Gastroesophageal sphincter (tissue), 3 donors: ENCODE measurements at regions not wholly inside any gene's neighbourhood (a gene's known extent, or its start where the extent isn't known, plus 50 kb on each side); places are given as distances from the start of the nearest gene placed in this dataset.

Source experiments
- EP300 ChIP-seq: sonication (generic); formaldehyde crosslinking; IDR thresholded peaks from one replicate; pipeline ENCODE4 v1.6.1; 2017; ENCODE audit warnings: antibody characterized with exemption, mild to moderate bottlenecking
- TF ChIP-seq, protein P1 (sequence below), 4 experiments: fragments of 200-600 bp in 2 of 4; fragments of 450-650 bp in 2 of 4; sonication (generic) in 1 of 4; IDR thresholded peaks; one replicate each; pipeline ENCODE4 v1.5.1; 2017 to 2019; ENCODE audit warnings: antibody characterized with exemption in 4 of 4, mild to moderate bottlenecking in 2 of 4, moderate library complexity in 2 of 4

DNA sequence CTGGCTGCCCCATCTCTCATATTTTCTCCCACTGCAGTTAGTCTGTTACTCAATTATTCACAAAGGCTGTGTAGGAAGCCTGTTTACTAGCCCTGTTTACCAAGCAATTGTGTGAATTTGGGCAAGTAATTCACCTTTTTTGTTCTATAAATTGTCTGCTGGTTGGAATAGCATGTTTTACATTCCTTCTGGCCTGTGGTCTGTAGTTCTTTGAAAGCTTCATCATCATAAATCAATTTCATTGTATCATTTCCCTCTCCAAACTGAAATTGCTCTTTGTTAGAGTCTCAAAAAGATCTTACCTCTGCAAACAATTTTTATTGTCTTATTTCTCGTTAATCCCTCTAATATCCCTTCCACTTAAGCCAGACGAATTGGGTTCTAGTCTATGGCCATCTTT lies 1059.5 kb upstream of the ADGRL4 start:
- TF ChIP-seq, protein P1, sequence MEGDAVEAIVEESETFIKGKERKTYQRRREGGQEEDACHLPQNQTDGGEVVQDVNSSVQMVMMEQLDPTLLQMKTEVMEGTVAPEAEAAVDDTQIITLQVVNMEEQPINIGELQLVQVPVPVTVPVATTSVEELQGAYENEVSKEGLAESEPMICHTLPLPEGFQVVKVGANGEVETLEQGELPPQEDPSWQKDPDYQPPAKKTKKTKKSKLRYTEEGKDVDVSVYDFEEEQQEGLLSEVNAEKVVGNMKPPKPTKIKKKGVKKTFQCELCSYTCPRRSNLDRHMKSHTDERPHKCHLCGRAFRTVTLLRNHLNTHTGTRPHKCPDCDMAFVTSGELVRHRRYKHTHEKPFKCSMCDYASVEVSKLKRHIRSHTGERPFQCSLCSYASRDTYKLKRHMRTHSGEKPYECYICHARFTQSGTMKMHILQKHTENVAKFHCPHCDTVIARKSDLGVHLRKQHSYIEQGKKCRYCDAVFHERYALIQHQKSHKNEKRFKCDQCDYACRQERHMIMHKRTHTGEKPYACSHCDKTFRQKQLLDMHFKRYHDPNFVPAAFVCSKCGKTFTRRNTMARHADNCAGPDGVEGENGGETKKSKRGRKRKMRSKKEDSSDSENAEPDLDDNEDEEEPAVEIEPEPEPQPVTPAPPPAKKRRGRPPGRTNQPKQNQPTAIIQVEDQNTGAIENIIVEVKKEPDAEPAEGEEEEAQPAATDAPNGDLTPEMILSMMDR (IDR thresholded peaks at IDR 0.05): no peak
- TF ChIP-seq EP300: no peak
